K562 (cell line): ENCODE measurements at regions not wholly inside any gene's neighbourhood (a gene's known extent, or its start where the extent isn't known, plus 50 kb on each side); places are given as distances from the start of the nearest gene placed in this dataset.
A peak's percentile ranks its signal among the peaks of the same experiment; 100 is the strongest.

Source experiments
- ATAC-seq: fragments of 200-7000 bp; cut with Tn5 transposase; 3 replicates; pipeline ENCODE4 v1.9.1; 2020; ENCODE audit warnings: moderate library complexity
- BruUV-seq: library from RNA; stranded (reverse); fragments of 400-500 nt; replicated peaks from 2 replicates; lab custom pipeline; 2021; lab: Mats Ljungman, UMichigan
- CTCF ChIA-PET: fragments of 300-600 bp; formaldehyde crosslinking; extraction: SDS; loops from one replicate; lab custom pipeline; 2021; ENCODE audit warnings: low intra/inter-chr PET ratio; lab: Yijun Ruan, JAX
- POLR2A ChIA-PET: fragments of 300-600, 350-650 bp; sonication (Branson Sonifier 250); formaldehyde crosslinking; extraction: SDS; loops from one replicate; lab custom pipeline; 2021; ENCODE audit warnings: antibody characterized with exemption, inconsistent platforms; lab: Yijun Ruan, JAX
- DNase-seq, 4 experiments: peaks; one replicate each; pipeline versions ENCODE4 v3.0.0 to v3.0.0-alpha.2; 2011 to 2018; ENCODE audit warnings: low spot score in 3 of 4, mixed read lengths in 3 of 4; ENCODE audit errors: extremely low read depth in 1 of 4
- FAIRE-seq: peaks from 2 replicates; lab custom pipeline; 2011; peaks lifted over from hg19 to GRCh38; lab: Jason Lieb, UNC
- H2AFZ ChIP-seq: 2 replicates; pipeline ENCODE4 v1.6.0; 2011; ENCODE audit warnings: low read depth, low read length, control low read depth, inconsistent platforms
- H3K27ac ChIP-seq: fragments of 200-600 bp; 3 replicates; pipeline ENCODE4 v1.8.0; 2011; ENCODE audit warnings: low read depth, mild to moderate bottlenecking, control low read depth, inconsistent platforms, low read length, moderate library complexity, mixed read lengths; ENCODE audit errors: extremely low read depth
- H3K27me3 ChIP-seq, 2 experiments: fragments of 300-600 bp in 1 of 2; 2 replicates in 1 of 2; 3 replicates in 1 of 2; pipeline versions ENCODE4 v1.6.0 to v1.8.0; 2011; ENCODE audit warnings: inconsistent platforms in 2 of 2, low read length in 2 of 2, mild to moderate bottlenecking in 1 of 2, mixed read lengths in 1 of 2, moderate library complexity in 1 of 2; ENCODE audit not compliant: control insufficient read depth in 2 of 2, insufficient read depth in 2 of 2
- H3K36me3 ChIP-seq: fragments of 300-600 bp; 3 replicates; pipeline ENCODE4 v1.8.0; 2011; ENCODE audit warnings: mild to moderate bottlenecking, low read length, inconsistent platforms; ENCODE audit not compliant: control insufficient read depth, insufficient read depth
- H3K4me1 ChIP-seq, 2 experiments: fragments of 200-600 bp in 1 of 2; replicated peaks in 1 of 2; 2 replicates in 1 of 2; 3 replicates in 1 of 2; pipeline versions ENCODE4 v1.5.1 to v1.8.0; 2011; ENCODE audit warnings: inconsistent platforms in 2 of 2, low read length in 2 of 2, mild to moderate bottlenecking in 1 of 2, mixed read lengths in 1 of 2, moderate library complexity in 1 of 2; ENCODE audit not compliant: control insufficient read depth in 2 of 2, insufficient read depth in 2 of 2
- H3K4me2 ChIP-seq: 2 replicates; pipeline ENCODE4 v1.6.1; 2011; ENCODE audit warnings: low read length, control low read depth, inconsistent platforms, mixed read lengths; ENCODE audit not compliant: insufficient read depth
- H3K4me3 ChIP-seq: fragments of 200-600 bp; sonication (generic), shearing (Covaris generic); 2 replicates; pipeline ENCODE4 v1.5.1; 2016; ENCODE audit warnings: control low read depth, inconsistent platforms
- H3K79me2 ChIP-seq: fragments of 200-600 bp; 3 replicates; pipeline ENCODE4 v1.8.0; 2011; ENCODE audit warnings: low read length, inconsistent platforms; ENCODE audit not compliant: control insufficient read depth, insufficient read depth
- H3K9ac ChIP-seq, 2 experiments: 2 replicates each; pipeline versions ENCODE4 v1.6.0 to v1.6.1; 2011; ENCODE audit warnings: low read depth in 2 of 2, low read length in 2 of 2, control low read depth in 1 of 2, inconsistent platforms in 1 of 2, mild to moderate bottlenecking in 1 of 2, mixed read lengths in 1 of 2; ENCODE audit not compliant: insufficient read depth in 1 of 2
- H3K9me1 ChIP-seq: one replicate; pipeline ENCODE4 v1.6.0; 2011; ENCODE audit warnings: inconsistent platforms, mild to moderate bottlenecking, low read length, moderate library complexity; ENCODE audit not compliant: control insufficient read depth, insufficient read depth
- H3K9me3 ChIP-seq: replicated peaks from 2 replicates; pipeline ENCODE4 v1.5.1; 2011; ENCODE audit warnings: low read depth, low read length, inconsistent platforms; ENCODE audit not compliant: control insufficient read depth, insufficient read depth
- H4K20me1 ChIP-seq: replicated peaks from 2 replicates; pipeline ENCODE4 v1.6.1; 2011; ENCODE audit warnings: low read length, inconsistent platforms, mixed read lengths; ENCODE audit not compliant: control insufficient read depth, insufficient read depth
- CBX8 ChIP-seq: fragments of 200-600 bp; sonication (generic); IDR thresholded peaks from 2 replicates; pipeline ENCODE4 v1.6.1; 2012; ENCODE audit warnings: borderline replicate concordance, mixed run types, low read depth, mild to moderate bottlenecking, moderate library complexity, mixed read lengths, low read length, control low read depth, inconsistent platforms; ENCODE audit not compliant: poor library complexity, severe bottlenecking; ENCODE audit errors: extremely low read depth
- GATA2 ChIP-seq: sonication (generic); formaldehyde crosslinking; IDR thresholded peaks from 2 replicates; pipeline ENCODE4 v1.4.0; 2020; ENCODE audit warnings: mild to moderate bottlenecking, missing genetic modification reagents
- GTF2A2 ChIP-seq: IDR thresholded peaks from 2 replicates; pipeline ENCODE4 v1.6.1; 2016; ENCODE audit warnings: mild to moderate bottlenecking, missing genetic modification characterization, missing compliant biosample characterization
- KDM1A ChIP-seq, 2 experiments: fragments of 450-650 bp; IDR thresholded peaks; 2 replicates each; pipeline ENCODE4 v1.6.1; 2016; ENCODE audit warnings: mild to moderate bottlenecking in 2 of 2
- WGBS: fragments of 100-300 bp; shearing (Covaris generic); methylation state at CpG from one replicate; pipeline ENCODE4 v1.1.6; 2016; ENCODE audit warnings: low coverage, mixed read lengths; ENCODE audit not compliant: insufficient coverage; ENCODE audit errors: missing lambda C conversion rate; 5-methylcytosine and 5-hydroxymethylcytosine counted together
- in situ Hi-C: fragments of 300-500 bp; cut with MboI; formaldehyde crosslinking; loops from 4 replicates; pipeline ENCODE4 v1.15.0; 2018; ENCODE audit warnings: inconsistent platforms, mixed read lengths
- intact Hi-C: fragments of 100-400 bp; cut with micrococcal nuclease; formaldehyde crosslinking; loops from 2 replicates; pipeline ENCODE4 v1.14.2; 2022
- TF ChIP-seq, protein P1 (sequence below): fragments of 450-650 bp; IDR thresholded peaks from 2 replicates; pipeline ENCODE4 v1.6.1; 2016; ENCODE audit warnings: low read depth, mild to moderate bottlenecking, moderate library complexity
- TF ChIP-seq, protein P2 (sequence below): fragments of 450-650 bp; formaldehyde crosslinking; IDR thresholded peaks from 2 replicates; pipeline ENCODE4 v1.4.0; 2020; ENCODE audit warnings: mild to moderate bottlenecking, moderate library complexity

DNA sequence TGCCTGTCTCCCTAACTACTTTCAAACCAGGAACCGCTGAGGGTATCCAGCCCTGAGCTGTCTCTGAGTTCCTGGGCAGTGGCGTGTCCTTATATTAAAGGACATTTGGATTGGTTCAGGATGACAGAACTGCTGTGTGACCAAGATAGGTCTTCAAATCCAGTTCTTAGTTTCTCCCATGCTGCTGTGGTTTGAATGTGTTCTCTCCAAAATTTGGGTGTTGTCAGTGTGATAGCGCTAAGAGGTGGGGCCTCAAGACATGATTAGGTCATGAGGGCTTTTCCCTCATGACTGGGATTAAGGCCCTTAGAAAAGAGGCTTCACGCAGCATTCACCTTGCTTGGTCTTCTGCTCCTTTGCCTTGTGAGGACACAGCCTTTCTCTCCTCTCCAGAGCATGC lies 376.5 kb upstream of the TPM1 start:
- BruUV-seq, result no TSS peak
- no peak overlapping the region for H3K4me3 ChIP-seq
- H3K9me1 ChIP-seq, result no peaks in the 10 kb centered on the region
- intact Hi-C loops, result no loop called here
- no peaks in the 10 kb centered on the region for H3K4me1 ChIP-seq
- 0% methylated on average over 4 of the region's 4 CpGs for WGBS
- in situ Hi-C loops, result no loop called here
- H3K79me2 ChIP-seq, result no peaks in the 10 kb centered on the region
- FAIRE-seq (no peak), ATAC-seq (no peak), DNase-seq (no peak)
- no peaks in the 10 kb centered on the region for H3K27me3 ChIP-seq
- no peaks in the 10 kb centered on the region for H4K20me1 ChIP-seq
- no peak overlapping the region for H3K27ac ChIP-seq
- H2AFZ ChIP-seq, result no peak overlapping the region
- no peaks in the 10 kb centered on the region for H3K9me3 ChIP-seq
- H3K4me2 ChIP-seq, result no peak overlapping the region
- H3K36me3 ChIP-seq, result no peaks in the 10 kb centered on the region
- POLR2A ChIA-PET, result interaction anchor here (0.9 kb wide), 1 partner anchor 17 kb away, joined by 3 read pairs; no protein-coding TSS in a partner anchor
- H3K9ac ChIP-seq, result no peak overlapping the region
- TF ChIP-seq KDM1A (IDR thresholded peaks at IDR 0.05), result no peak
- TF ChIP-seq, protein P1, sequence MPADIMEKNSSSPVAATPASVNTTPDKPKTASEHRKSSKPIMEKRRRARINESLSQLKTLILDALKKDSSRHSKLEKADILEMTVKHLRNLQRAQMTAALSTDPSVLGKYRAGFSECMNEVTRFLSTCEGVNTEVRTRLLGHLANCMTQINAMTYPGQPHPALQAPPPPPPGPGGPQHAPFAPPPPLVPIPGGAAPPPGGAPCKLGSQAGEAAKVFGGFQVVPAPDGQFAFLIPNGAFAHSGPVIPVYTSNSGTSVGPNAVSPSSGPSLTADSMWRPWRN, result no peak
- TF ChIP-seq, protein P2, sequence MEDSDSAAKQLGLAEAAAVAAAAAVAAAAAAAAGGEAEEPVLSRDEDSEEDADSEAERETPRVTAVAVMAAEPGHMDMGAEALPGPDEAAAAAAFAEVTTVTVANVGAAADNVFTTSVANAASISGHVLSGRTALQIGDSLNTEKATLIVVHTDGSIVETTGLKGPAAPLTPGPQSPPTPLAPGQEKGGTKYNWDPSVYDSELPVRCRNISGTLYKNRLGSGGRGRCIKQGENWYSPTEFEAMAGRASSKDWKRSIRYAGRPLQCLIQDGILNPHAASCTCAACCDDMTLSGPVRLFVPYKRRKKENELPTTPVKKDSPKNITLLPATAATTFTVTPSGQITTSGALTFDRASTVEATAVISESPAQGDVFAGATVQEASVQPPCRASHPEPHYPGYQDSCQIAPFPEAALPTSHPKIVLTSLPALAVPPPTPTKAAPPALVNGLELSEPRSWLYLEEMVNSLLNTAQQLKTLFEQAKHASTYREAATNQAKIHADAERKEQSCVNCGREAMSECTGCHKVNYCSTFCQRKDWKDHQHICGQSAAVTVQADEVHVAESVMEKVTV (CRISPR knock-in tag), result no peak
- no peak for TF ChIP-seq GATA2 (CRISPR knock-in tag)
- peak; percentile 30; the same call in 1 of the 2 replicates for TF ChIP-seq GTF2A2 (tag)
- TF ChIP-seq CBX8, result no peak
- CTCF ChIA-PET, result no interaction called here
